Gastroesophageal sphincter (tissue), 3 donors: ENCODE measurements at regions not wholly inside any gene's neighbourhood (a gene's known extent, or its start where the extent isn't known, plus 50 kb on each side); places are given as distances from the start of the nearest gene placed in this dataset.

ENCODE experiments used
- EP300 ChIP-seq: sonication (generic); formaldehyde crosslinking; IDR thresholded peaks from one replicate; pipeline ENCODE4 v1.6.1; 2017; ENCODE audit warnings: antibody characterized with exemption, mild to moderate bottlenecking
- POLR2A ChIP-seq, 2 donors: fragments of 450-650 bp; IDR thresholded peaks; one replicate each; pipeline ENCODE4 v1.6.1; 2017; ENCODE audit warnings: antibody characterized with exemption in 2 of 2, mild to moderate bottlenecking in 2 of 2, moderate library complexity in 1 of 2
- POLR2AphosphoS5 ChIP-seq: sonication (generic); formaldehyde crosslinking; IDR thresholded peaks from one replicate; pipeline ENCODE4 v1.6.1; 2017; ENCODE audit warnings: antibody characterized with exemption
- TF ChIP-seq, protein P1 (sequence below), 4 experiments: fragments of 200-600 bp in 2 of 4; fragments of 450-650 bp in 2 of 4; sonication (generic) in 1 of 4; IDR thresholded peaks; one replicate each; pipeline ENCODE4 v1.5.1; 2017 to 2019; ENCODE audit warnings: antibody characterized with exemption in 4 of 4, mild to moderate bottlenecking in 2 of 4, moderate library complexity in 2 of 4

DNA sequence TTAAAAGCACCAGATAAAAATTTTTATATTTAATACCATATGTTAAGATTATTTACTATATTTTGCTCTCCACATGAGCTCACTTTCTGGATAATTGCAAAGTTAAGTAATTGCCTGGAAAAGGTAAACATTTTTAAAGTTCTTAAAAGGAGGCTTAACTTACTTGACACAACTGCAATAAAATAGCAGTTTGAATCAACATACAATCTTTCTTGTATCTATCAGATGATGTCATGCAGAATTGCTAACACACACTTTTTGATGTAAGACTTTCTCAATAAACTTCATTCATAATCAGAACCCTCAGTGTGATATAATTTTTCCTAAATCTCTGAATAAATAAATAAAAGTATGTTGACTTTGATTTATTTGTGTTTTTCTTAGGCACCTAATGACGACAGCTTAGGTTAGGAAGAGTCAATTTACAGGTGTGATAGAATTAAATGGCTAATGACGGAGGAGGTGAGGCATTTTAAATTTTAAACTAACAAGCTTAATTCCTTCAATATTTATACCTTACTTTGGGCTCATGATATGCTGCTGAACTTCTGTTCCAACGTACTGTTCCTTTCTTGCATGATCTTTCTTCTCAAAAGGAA, 99.5 kb downstream of the LYPLAL1 start:
- no peak for TF ChIP-seq POLR2A (IDR thresholded peaks at IDR 0.05)
- TF ChIP-seq, protein P1, sequence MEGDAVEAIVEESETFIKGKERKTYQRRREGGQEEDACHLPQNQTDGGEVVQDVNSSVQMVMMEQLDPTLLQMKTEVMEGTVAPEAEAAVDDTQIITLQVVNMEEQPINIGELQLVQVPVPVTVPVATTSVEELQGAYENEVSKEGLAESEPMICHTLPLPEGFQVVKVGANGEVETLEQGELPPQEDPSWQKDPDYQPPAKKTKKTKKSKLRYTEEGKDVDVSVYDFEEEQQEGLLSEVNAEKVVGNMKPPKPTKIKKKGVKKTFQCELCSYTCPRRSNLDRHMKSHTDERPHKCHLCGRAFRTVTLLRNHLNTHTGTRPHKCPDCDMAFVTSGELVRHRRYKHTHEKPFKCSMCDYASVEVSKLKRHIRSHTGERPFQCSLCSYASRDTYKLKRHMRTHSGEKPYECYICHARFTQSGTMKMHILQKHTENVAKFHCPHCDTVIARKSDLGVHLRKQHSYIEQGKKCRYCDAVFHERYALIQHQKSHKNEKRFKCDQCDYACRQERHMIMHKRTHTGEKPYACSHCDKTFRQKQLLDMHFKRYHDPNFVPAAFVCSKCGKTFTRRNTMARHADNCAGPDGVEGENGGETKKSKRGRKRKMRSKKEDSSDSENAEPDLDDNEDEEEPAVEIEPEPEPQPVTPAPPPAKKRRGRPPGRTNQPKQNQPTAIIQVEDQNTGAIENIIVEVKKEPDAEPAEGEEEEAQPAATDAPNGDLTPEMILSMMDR (IDR thresholded peaks at IDR 0.05), result no peak
- TF ChIP-seq POLR2AphosphoS5, result no peak
- no peak for TF ChIP-seq EP300
